GM12878 (cell line): ENCODE measurements at regions not wholly inside any gene's neighbourhood (a gene's known extent, or its start where the extent isn't known, plus 50 kb on each side); places are given as distances from the start of the nearest gene placed in this dataset.

Experiments used
- ATAC-seq: fragments of 200-7000 bp; cut with Tn5 transposase; 3 replicates; pipeline ENCODE4 v1.9.1; 2020; ENCODE audit warnings: mild to moderate bottlenecking, moderate library complexity
- BruUV-seq: library from RNA; stranded (reverse); fragments of 400-500 nt; replicated peaks from 2 replicates; lab custom pipeline; 2021; lab: Mats Ljungman, UMichigan
- CTCF ChIA-PET: fragments of 300-600 bp; sonication (Branson Sonifier 250); formaldehyde crosslinking; extraction: SDS; loops from one replicate; lab custom pipeline; 2021; ENCODE audit warnings: inconsistent platforms; lab: Yijun Ruan, JAX
- POLR2A ChIA-PET: fragments of 350-600 bp; formaldehyde crosslinking; extraction: SDS; loops from one replicate; lab custom pipeline; 2021; ENCODE audit warnings: inconsistent platforms; lab: Charles Lee
- RAD21 ChIA-PET: fragments of 300-600 bp; sonication (Branson Sonifier 250); formaldehyde crosslinking; loops from one replicate; lab custom pipeline; 2023; ENCODE audit warnings: antibody characterized with exemption; ENCODE audit not compliant: unreplicated experiment; lab: Charles Lee
- SMC1A ChIA-PET: fragments of 300-600 bp; sonication (Branson Sonifier 250); formaldehyde crosslinking; loops from one replicate; lab custom pipeline; 2023; ENCODE audit not compliant: unreplicated experiment, uncharacterized antibody; lab: Charles Lee
- DNase-seq: peaks from one replicate; pipeline ENCODE4 v3.0.0-alpha.2; 2011; ENCODE audit warnings: low read depth, low spot score
- FAIRE-seq: peaks from 3 replicates; lab custom pipeline; 2011; peaks lifted over from hg19 to GRCh38; lab: Jason Lieb, UNC
- H2AFZ ChIP-seq: 2 replicates; pipeline ENCODE4 v1.6.0; 2011; ENCODE audit warnings: low read depth, low read length, control low read depth; ENCODE audit not compliant: control insufficient read depth
- H3K27ac ChIP-seq: 2 replicates; pipeline ENCODE4 v1.5.1; 2011; ENCODE audit warnings: control low read depth; ENCODE audit not compliant: control insufficient read depth, insufficient read depth
- H3K27me3 ChIP-seq, 2 experiments: replicated peaks in 1 of 2; 2 replicates each; pipeline versions ENCODE4 v1.6.0 to v1.6.1; 2011; ENCODE audit warnings: low read length in 1 of 2; ENCODE audit not compliant: control insufficient read depth in 2 of 2, insufficient read depth in 2 of 2
- H3K36me3 ChIP-seq, 2 experiments: 2 replicates each; pipeline ENCODE4 v1.5.1; 2011; ENCODE audit warnings: low read length in 1 of 2; ENCODE audit not compliant: control insufficient read depth in 2 of 2, insufficient read depth in 2 of 2
- H3K4me1 ChIP-seq: 2 replicates; pipeline ENCODE4 v1.6.1; 2011; ENCODE audit warnings: mild to moderate bottlenecking, low read length, moderate library complexity, mixed read lengths; ENCODE audit not compliant: control insufficient read depth, insufficient read depth
- H3K4me2 ChIP-seq: 2 replicates; pipeline ENCODE4 v1.6.0; 2011; ENCODE audit warnings: control low read depth; ENCODE audit not compliant: control insufficient read depth, insufficient read depth
- H3K4me3 ChIP-seq: fragments of 200-600 bp; sonication (generic); 2 replicates; pipeline ENCODE4 v1.5.1; 2016
- H3K79me2 ChIP-seq: 2 replicates; pipeline ENCODE4 v1.6.0; 2011; ENCODE audit warnings: low read length; ENCODE audit not compliant: control insufficient read depth, insufficient read depth
- H3K9ac ChIP-seq: 2 replicates; pipeline ENCODE4 v1.8.0; 2011; ENCODE audit warnings: low read length, control low read depth, mixed read lengths; ENCODE audit not compliant: control insufficient read depth, insufficient read depth
- H3K9me3 ChIP-seq: replicated peaks from 3 replicates; pipeline ENCODE4 v1.5.1; 2011; ENCODE audit warnings: mild to moderate bottlenecking, low read length; ENCODE audit not compliant: control insufficient read depth, insufficient read depth
- H4K20me1 ChIP-seq: 2 replicates; pipeline ENCODE4 v1.6.0; 2011; ENCODE audit not compliant: control insufficient read depth, insufficient read depth
- ETV6 ChIP-seq, 2 experiments: fragments of 450-650 bp in 1 of 2; IDR thresholded peaks in 1 of 2; conservative IDR thresholded peaks in 1 of 2; 2 replicates each; pipeline ENCODE4 v1.6.1; 2014; ENCODE audit warnings: antibody characterized with exemption in 1 of 2, borderline replicate concordance in 1 of 2, low read depth in 1 of 2, mild to moderate bottlenecking in 1 of 2, moderate library complexity in 1 of 2
- FOS ChIP-seq: IDR thresholded peaks from 3 replicates; pipeline ENCODE4 v1.6.1; 2011; ENCODE audit warnings: borderline replicate concordance; ENCODE audit not compliant: insufficient read length; ENCODE audit errors: extremely low read depth
- HSF1 ChIP-seq: fragments of 150-350 bp; IDR thresholded peaks from 2 replicates; pipeline ENCODE4 v1.6.1; 2014; ENCODE audit warnings: mild to moderate bottlenecking, low read depth, low read length
- MEF2A ChIP-seq: IDR thresholded peaks from 2 replicates; pipeline ENCODE4 v1.6.1; 2011; ENCODE audit warnings: low read depth, mild to moderate bottlenecking, low read length, moderate library complexity; ENCODE audit not compliant: insufficient read depth
- MTA2 ChIP-seq: fragments of 450-650 bp; IDR thresholded peaks from 2 replicates; pipeline ENCODE4 v1.6.1; 2016; ENCODE audit warnings: low read depth, mild to moderate bottlenecking, moderate library complexity
- MYC ChIP-seq: IDR thresholded peaks from 2 replicates; pipeline ENCODE4 v1.6.1; 2011; ENCODE audit warnings: mild to moderate bottlenecking, low read length, moderate library complexity, inconsistent platforms; ENCODE audit not compliant: insufficient read depth, insufficient replicate concordance, insufficient read length, severe bottlenecking
- RAD21 ChIP-seq: IDR thresholded peaks from 2 replicates; pipeline ENCODE4 v1.6.1; 2011; ENCODE audit warnings: mild to moderate bottlenecking, low read depth, low read length, moderate library complexity; ENCODE audit not compliant: insufficient read depth
- RAD51 ChIP-seq: fragments of 450-650 bp; IDR thresholded peaks from 2 replicates; pipeline ENCODE4 v1.6.1; 2016; ENCODE audit warnings: moderate library complexity, mild to moderate bottlenecking, inconsistent platforms
- REST ChIP-seq: IDR thresholded peaks from 2 replicates; pipeline ENCODE4 v1.6.1; 2012; ENCODE audit warnings: mild to moderate bottlenecking, low read depth, low read length
- SMAD5 ChIP-seq: IDR thresholded peaks from 2 replicates; pipeline ENCODE4 v1.6.1; 2016; ENCODE audit warnings: antibody characterized with exemption, low read depth
- WGBS: methylation state at CpG from one replicate; pipeline ENCODE4 v1.1.6; 2016; ENCODE audit warnings: low lambda C conversion rate; ENCODE audit not compliant: insufficient replicate concordance, insufficient coverage; ENCODE audit errors: missing lambda C conversion rate; 5-methylcytosine and 5-hydroxymethylcytosine counted together
- in situ Hi-C: fragments of 300-500 bp; cut with MboI; formaldehyde crosslinking; loops from 9 replicates; pipeline ENCODE4 v1.14.3; 2018; ENCODE audit warnings: mixed read lengths
- intact Hi-C: fragments of 100-400 bp; cut with micrococcal nuclease; formaldehyde crosslinking; loops from one replicate; pipeline ENCODE4 v1.14.2; 2022; ENCODE audit not compliant: unreplicated experiment
- TF ChIP-seq, protein P1 (sequence below): IDR thresholded peaks from 2 replicates; pipeline ENCODE4 v1.6.1; 2011; ENCODE audit warnings: low read depth, mild to moderate bottlenecking, low read length, moderate library complexity, borderline replicate concordance; ENCODE audit errors: extremely low read depth

DNA sequence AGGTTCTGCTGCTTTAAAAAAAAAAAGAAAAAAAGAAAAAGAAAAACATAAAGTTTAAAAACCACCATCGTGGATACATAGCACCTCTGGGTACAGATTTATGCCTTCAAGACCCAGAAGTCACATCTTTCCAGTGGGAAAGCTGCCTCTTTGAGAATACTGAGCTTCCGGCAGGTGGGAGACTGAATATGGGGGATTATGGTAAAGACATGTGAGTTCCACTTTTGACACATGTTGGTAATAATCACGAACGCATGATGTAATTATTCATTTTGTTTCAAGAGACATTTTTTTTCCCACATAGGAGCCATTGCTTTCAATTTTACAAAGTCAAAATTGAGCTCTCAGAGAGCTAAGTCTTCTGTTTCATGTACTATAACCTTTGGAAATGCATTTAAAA is 229.7 kb upstream of the CDH5 start:
- POLR2A ChIA-PET: no interaction called here
- peaks cover 0 to 3% of the 10 kb centered on the region in 2 experiments; a peak in 3 of 4 replicates for H3K27me3 ChIP-seq
- no peak overlapping the region for H3K9ac ChIP-seq
- no peak overlapping the region for H3K4me3 ChIP-seq
- TF ChIP-seq REST (no peak), RAD21 (no peak), ETV6 (conservative IDR thresholded peaks at IDR 0.05 in 1 of 2, IDR thresholded peaks at IDR 0.05 in 1 of 2; ENCODE audit: borderline replicate concordance in 1 of 2, low read depth in 1 of 2) (no peak), SMAD5 (no peak), MYC (no peak), MTA2 (no peak), RAD51 (no peak), MEF2A (no peak), FOS (no peak), HSF1 (no peak)
- TF ChIP-seq, protein P1, sequence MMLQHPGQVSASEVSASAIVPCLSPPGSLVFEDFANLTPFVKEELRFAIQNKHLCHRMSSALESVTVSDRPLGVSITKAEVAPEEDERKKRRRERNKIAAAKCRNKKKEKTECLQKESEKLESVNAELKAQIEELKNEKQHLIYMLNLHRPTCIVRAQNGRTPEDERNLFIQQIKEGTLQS: no peak
- no peaks in the 10 kb centered on the region for H3K36me3 ChIP-seq
- H3K4me1 ChIP-seq: no peaks in the 10 kb centered on the region
- H3K9me3 ChIP-seq: no peaks in the 10 kb centered on the region
- CTCF ChIA-PET: interaction anchor here (0.7 kb wide), 1 partner anchor 8 kb away, joined by 3 read pairs; no protein-coding TSS in a partner anchor
- FAIRE-seq (no peak), ATAC-seq (no peak), DNase-seq (no peak)
- no peaks in the 10 kb centered on the region for H3K79me2 ChIP-seq
- H2AFZ ChIP-seq: no peak overlapping the region
- BruUV-seq: no TSS peak
- no peak overlapping the region for H3K4me2 ChIP-seq
- SMC1A ChIA-PET: no interaction called here
- in situ Hi-C loops: no loop called here
- no peaks in the 10 kb centered on the region for H4K20me1 ChIP-seq
- 56% methylated on average over 4 of the region's 4 CpGs for WGBS
- RAD21 ChIA-PET: no interaction called here
- intact Hi-C loops: no loop called here
- H3K27ac ChIP-seq: no peak overlapping the region
